HG02938 (cell line): ENCODE measurements at regions not wholly inside any gene's neighbourhood (a gene's known extent, or its start where the extent isn't known, plus 50 kb on each side); places are given as distances from the start of the nearest gene placed in this dataset.

Experiments
- ATAC-seq: cut with Tn5 transposase; IDR thresholded peaks from one replicate; pipeline ENCODE4 v1.9.1; 2021; ENCODE audit warnings: mild to moderate bottlenecking, moderate library complexity; ENCODE audit not compliant: unreplicated experiment

DNA sequence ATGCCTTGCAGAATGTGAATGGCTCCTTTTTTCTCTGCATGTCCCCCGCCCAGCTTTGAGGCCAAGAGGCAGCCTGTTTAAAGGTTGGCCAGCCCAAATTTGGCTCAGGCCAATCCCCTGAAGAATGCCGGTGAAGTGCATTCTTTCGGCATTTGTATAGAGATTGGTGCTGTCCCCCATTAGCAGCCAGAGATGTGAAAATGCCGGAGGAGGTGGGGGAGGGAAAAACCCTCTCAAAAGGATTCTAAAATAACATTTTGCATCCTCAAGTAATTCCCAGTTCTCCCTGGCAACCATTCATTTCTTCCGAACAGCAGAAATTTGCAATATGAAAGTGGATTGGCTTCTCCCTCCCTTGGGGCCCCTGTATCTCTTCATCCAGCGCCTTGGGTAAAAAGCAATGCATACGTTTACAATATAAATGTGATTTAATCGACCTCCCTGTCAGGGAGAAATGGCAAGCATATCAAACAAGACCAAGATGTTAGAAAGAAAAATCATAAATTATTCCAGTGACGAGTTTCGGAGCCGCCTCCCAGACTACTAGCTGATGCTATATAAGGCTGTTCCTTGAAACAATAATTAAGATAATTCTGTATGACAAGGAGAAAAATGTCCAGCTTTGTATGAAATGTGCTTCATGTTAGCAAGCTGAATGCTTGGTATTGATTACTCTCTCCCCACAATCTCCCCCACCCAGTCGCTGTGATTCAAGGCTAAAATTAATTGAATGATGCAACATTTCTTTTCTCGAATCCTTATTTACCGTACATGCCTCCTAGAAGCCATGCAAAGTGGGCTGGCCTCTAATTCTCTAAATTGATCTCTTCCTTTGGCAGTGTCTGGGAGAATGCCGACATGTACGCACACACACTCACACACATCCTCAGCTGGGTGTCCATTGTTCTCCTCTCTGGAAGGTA, 323.7 kb downstream of the RPS24 start:
- ATAC-seq = no peak

DNA sequence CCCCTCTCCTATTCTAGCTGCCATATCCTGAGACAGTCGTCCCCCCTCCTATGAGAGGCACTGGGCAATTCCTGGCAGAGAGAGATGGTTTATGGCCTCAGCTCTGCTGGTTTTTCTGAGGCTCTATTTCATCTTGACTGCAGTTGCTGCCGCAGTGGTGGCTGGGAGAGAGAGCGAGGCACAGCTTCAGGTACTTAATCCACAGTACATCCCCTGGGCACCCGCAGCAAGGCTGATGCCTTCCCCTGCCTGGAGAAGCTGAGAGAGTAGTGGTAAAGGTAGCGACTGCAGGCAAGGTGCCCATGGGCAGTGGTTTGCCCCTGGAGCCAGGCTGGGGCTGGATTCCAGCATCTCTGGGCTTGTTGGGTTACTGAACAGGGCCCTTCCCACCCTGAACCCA, 324.7 kb downstream of the RPS24 start:
- no peak for ATAC-seq

DNA sequence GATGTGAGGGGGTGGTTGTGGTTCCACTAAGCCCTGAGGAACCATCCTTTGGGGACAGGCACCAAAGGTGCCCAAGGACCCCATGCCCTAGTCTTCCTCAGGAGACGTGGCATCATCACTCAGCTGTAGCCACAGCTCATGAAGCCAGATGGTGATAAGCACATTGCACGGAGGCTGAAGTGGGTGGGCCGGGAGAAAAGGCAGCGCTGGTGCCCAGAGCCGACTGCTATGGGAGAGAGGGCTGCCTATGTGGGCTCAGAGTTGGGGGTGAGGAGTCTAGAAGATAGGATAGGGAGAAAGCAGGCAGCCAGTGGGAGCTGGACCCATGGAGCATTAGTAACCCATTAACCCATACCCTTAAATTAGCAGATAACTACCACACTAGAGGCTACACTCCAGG, 325.3 kb downstream of the RPS24 start:
- no peak for ATAC-seq

DNA sequence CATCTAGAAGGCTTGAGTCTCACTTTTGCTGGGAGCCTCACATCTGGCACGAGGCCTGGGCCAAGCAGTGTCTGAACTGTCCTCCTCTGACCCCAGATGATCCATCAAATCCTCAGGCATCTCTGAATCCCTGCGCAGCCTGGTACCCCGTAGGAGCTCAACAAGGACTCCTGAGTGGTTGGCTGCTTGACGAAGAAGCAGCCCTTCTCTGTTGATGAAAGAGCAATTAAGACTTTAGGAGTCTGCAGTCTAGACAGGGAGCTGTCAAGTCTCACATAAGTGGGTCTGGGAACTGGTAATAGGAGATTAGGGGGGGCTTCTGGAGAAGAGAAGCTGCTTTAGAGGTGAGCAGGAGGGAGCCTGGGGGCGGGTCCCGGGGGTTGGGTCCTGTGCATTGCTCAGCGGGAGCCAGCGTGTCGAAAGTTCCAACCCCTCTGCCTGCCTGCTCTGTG, 326.0 kb downstream of the RPS24 start:
- ATAC-seq = no peak

DNA sequence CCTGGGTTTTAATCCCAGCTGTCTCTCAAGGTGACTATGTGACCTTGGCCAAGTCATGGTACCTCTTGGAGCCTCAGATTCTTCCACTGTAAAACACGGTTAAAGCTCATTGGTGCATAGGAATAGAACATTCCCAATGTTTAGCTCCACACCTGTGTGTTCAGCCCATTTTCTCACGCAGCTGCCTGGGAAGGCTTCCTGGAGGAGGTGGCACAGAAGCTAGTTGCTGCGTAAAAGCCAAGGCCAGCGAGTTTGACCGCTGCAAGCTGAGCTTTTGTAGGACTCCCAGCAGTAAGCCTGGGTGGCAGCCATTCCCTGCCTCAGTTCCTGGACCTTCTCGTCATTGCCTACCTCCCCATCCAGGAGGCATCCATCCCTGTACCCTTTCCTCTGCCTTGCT, 326.6 kb downstream of the RPS24 start:
- ATAC-seq = no peak

DNA sequence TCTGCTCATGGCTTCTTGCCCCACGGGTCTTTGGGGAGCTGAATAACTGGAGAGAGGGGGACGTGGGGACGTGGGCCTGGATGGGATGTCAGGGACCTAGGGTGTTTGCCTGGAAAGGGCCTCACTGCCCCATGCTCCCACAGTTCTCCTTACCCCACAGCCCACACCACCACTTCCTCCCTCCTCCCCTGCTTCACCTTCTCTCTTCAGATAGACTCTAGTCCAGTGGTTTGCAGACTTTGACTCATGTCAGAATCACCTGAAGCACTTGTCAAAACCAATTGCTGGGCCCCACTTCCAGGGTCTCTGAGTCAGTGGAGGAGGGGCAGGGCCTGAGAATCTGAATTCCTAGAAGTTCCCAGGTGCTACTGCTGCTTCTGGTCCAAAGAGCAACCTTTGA, 327.4 kb downstream of the RPS24 start:
- ATAC-seq = no peak

DNA sequence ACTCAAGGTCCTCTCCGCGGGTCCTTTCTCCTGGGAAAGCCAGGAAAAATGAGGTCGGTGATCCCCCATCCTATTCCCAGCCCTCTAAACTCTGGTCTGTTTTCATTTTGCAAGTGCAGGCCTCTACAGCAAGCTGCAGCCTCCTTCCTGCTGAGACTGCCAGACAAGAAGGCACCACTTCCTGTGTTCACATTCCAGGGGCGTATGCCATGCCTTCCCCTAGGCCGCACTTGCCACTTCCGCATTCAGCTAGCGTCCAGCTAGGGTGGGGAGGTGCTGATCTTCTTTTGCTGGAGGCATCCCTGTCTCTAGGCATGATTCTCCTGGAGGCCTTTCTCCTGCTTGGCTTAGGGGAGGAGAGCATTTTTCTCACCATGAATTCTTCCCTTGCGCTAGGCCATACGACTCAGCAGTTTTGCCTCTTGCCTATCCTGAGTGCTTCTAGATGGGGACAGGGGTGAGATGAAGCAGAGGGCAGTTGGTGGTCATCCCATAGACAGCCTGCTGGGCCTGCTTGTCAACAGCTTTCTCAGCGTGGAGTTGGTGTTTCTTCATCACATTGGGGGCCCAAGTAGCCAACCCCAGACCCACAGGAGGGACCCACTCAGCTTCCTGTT, 328.9 kb downstream of the RPS24 start:
- ATAC-seq = no peak

DNA sequence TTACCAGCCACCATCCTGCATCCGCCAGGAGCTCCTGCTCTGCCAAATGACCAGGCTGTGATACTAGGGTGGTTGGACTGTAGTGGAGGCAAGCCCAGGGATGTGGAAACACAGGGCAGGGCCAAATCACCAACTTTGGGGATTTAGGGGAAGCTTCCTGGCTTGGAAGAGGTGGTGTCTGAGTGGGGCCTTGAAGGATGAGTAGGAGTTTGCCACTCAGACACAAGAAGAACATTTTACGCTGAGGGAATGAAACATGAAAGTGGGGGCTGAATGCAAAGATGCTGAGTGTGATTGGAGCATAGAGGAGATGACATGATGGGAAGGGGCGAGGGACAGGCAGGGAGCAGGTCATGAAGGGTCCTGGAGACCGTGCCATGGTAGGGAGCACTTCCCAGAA, 329.5 kb downstream of the RPS24 start:
- ATAC-seq = no peak

DNA sequence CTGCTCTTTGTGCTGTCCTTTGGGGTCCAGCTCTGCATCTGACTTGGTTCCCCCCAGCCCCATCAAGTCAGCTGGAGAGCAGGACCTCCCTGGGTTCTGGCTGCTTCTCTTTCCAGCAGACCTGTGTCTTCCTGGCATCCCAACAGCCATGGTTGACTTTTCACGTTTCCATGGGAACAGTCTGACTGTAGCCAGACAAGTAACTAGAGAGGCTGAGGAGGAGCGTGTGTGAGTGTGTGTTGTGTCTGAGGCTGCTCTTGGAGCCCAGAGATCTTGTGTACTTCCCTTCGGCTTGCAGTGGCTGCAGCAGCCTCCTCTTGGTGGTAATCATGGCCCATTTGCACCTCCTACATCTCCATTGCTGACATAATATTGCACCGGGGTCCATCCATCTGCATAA, 332.0 kb downstream of the RPS24 start:
- ATAC-seq = no peak

DNA sequence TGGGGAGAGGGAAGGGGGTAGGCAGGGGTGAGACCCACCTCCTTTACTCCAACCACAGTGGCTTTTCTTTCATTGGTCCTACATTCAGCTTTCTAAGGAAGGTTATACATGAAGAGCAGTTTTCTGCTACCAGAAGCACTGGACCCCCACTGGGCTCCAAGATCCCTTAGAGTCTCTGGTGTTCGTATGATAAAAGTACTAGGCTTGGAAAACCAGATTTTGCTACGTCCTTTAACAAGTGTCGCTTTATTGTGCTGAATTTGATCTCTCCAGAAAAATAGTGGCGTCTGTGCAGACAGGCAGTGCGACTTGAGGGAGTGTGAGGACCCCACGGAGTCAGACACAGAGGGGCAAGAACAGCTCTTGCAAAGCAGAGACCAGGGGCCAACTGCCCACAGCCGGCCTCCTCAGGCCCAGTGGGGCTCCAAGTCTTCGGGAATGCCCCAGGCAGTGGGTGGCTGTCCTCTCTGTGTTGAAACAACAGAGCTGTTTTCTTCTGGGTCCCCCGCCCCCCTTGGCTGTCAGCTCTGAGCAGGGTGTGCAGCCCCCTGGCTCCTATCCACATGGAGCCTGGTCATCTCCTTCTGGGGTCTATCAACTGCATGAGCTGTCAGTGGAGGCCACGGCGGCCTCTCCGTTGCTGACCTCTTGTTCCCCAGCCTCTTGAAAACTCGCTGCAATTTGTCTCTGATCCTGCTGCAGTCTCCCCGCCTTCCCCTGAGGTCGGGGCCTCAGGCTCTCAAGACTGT, 333.2 kb downstream of the RPS24 start:
- no peak for ATAC-seq

DNA sequence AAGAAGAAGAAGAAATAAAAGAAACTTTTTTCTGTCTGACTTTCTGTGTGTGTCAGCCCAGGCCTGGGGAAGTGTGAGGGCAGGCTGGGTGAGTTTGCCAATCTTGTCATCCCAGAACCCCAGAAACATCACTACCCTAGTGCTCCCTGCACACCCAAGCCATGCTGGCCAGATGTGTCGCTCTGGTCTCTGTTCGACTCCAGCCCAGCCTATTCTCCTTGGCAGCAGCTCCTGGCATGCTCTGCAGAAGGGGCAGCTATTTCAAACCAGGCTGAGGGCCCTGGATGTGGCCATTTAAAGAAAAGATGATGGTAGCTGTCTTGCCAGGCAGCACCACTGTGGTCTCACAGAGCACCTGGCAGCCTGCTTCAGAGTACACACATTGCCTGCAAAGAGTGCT, 334.1 kb downstream of the RPS24 start:
- no peak for ATAC-seq

DNA sequence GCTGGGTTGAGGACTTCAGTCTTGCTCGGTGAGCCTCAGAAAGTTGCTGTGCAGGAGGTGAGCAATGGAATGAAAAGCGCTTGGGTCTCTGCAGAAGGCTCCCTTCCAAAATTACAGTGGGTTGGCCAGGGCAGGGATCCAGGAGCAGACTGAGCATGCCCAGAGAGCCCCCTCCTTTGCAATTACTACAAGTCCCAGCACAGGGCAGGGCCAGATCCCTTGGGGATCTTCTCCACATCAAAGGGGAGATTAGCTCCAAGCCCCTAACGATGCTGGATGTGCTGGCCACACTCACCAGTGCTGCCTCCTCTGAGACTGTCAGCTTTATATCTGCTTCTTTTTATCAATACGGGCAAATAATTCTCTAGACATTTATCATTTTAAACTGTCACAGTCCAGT, 337.5 kb downstream of the RPS24 start:
- ATAC-seq = no peak

DNA sequence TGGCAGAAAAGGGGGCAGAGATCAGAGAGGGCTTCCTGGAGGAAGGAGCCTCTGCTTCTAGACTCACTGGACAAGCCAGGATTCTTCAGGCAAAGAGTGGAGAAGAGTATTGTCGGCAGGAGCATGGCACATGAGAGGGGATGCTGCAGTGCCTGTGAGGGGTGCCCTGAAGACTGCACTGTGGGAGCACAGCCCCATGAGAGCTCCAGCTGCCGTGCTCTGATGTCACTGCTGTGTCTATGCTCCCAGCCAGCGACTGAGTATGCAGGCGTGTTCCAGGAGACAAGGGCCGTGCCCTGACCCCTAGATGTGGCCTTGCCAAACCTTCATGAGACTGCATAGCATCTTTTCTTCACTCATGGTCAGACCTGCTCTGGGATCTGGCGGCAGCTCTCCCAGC, 339.1 kb downstream of the RPS24 start:
- no peak for ATAC-seq

DNA sequence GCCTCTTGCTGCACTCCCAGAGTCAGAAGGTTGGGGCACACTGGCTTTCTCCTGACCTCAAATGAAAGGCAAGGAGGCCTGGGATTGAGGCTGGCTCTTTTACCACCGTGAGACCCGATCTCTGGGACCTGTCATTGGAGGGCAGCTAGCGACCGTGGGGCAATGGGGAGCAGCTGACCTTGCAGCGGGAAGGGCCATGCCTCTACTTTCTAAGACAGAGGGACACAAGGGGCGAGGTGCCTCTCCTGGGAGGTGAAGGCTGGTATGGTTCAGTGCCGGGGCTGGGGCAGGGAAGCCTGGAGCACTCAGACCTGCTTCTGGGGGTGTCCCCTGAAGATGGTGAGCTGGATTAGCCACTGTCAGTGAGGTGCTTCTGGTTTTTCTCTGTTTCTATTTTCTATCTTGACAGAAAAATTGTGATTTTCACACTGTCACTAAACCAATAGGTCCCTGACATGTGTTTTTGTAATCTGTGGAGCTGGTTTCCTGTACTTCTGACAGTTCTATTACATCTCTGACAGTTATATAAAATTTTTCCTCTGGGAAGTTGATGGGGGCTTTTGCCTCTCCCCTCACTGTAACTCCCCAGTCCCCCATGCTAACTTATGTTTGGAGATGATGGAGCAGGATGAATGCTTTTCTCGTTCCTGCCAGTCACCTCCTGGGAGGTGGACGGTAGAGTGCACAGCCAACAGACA, 340.8 kb downstream of the RPS24 start:
- ATAC-seq = no peak

DNA sequence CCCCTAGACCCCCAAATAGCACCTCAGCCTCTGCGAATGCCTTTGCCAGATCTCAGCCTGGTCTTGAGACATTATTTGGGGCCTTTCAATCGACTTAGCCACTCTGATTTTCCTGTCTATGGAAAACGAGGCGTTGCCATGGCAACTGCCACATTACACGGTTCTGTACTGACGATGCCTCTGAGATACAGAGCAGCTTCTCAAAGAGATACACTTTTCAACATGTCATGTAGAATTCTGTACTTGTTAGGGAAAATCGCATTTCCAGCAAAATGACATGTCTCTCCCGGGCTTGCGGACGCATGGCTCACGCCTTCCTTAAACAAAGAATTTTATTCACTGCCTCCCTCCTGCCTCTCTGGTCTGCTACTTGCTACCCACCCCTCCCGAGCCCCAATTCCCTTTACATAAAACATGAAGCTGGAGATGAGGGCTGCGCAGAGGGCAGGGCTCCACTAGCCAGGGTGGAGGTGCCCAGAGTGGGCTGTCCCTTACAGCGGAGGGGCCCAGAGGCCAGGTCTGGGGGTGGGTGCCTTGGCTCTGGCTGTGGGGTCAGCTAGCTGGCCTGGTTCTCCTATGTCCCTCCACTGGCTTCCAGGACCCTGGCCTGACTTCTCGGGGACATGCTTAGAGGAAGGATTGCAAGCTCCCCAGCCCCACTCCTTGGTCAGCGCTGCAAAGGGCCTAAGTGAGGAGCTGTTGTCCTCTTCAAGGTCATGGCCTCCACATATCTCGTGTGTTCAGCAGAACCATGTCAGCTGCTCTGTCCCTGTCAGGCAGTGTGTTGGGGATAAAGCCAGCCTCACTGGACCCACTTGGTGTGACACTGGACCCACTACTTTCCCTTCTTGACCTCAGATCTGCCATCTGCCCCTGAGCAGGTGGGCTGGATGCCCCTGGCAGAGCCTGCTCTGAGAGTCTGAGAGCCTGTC, 342.5 kb downstream of the RPS24 start:
- no peak for ATAC-seq

DNA sequence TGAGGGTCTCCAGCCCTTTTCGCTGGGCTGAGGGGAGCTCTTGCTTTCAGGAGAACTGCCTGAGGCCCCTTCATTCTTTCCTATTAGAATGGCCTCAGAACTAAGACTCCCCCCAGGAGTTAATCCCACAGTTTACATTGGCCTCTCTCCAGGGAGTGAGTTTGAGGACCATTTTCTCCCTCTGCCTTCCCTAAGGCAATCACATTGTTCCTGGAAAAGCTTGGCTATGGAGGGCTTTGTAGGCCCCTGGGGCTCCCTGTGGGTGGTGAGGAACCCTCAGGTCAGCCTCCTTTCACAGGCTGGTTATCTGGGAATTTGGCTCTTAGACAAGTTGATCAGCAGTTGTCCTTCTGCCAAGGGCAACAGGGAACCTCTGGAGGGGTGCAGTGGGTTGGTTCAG, 343.7 kb downstream of the RPS24 start:
- no peak for ATAC-seq

DNA sequence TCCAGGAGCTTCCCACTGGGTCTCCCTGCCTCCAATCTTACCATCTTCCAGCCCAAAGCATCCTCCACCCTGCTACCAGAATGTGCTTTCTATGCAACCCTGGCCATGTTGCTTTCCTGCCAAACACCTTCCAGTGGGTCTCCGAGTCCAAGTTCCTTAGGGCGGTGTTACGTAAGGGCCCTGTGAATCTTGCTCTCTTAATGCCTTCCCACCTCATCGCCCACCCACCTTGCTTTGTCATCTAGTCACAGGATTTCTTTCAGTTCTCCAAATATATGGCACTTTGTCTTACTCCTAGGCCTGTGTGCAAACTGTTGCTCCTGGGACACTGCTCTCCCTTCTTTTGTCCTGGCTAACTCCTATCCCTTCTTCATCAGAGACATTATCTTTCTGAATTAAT, 344.5 kb downstream of the RPS24 start:
- no peak for ATAC-seq

DNA sequence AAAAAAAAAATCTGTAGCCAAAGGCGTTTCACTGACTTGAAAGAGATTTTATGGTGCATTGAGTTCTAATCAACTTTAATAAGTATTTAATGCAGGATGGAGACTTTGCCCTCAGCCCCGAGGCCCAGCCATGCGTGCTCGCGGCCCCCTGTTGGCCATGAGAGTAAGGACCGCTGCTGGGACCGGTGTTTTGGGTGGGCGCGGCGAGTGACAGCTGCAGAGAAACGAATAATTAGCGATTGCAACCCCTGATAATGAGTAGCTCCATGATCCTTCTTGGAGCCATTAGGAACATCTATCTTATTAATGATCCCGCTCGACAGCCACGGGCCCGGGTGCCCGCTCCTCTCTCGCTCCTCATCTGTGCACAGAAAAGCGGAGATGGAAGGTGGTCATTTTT, 347.4 kb downstream of the RPS24 start:
- no peak for ATAC-seq

DNA sequence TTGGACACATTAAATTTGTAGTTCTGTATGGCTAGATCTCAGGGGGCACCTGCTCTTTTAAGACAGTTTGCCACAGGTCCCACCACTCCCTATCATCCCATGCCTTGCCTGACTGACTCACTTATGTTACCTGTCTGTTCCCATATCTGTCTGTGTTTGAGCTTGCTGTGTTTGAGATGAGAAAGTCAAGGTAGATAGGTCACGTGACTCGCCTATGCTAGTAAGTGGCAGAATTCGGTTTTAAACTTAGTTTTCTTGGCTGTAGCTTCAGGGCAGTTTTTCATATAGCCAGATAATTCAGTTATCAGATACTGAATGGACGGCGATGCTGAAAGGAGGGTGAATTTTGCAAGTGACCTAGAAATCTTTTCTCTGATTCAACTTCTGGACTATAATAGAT, 348.4 kb downstream of the RPS24 start:
- no peak for ATAC-seq

DNA sequence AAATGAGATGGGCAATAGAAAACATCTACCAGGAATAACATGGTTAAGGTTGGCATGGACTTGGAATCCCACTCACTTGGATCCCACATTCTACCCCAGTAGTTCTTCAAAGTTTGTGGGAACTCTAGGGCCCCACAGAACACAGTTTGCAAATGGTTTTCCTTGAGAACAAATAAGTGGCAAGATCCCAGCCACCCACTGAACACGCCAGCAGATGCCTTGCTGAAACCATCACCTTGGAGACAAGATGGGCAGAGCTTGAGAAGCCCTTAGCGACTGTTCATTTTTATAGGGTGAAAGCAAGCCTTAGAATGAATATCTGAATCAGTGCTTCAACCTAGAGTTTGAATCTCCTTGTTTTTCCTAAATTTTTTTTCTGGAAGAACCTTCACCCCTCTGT, 349.1 kb downstream of the RPS24 start:
- no peak for ATAC-seq
